ENCODE measurements at regions not wholly inside any gene's neighbourhood (a gene's known extent, or its start where the extent isn't known, plus 50 kb on each side); places are given as distances from the start of the nearest gene placed in this dataset.

- no peak for TF ChIP-seq PATZ1 (CRISPR knock-in tag; IDR thresholded peaks at IDR 0.05; ENCODE audit: borderline replicate concordance)
- TF ChIP-seq BACH2 (CRISPR knock-in tag; IDR thresholded peaks at IDR 0.05; ENCODE audit: borderline replicate concordance), result no peak
Observed at GRCh38 chr11:123273616-123274015, 78.6 kb upstream of the CLMP start.
